ENCODE measurements at regions not wholly inside any gene's neighbourhood (a gene's known extent, or its start where the extent isn't known, plus 50 kb on each side); places are given as distances from the start of the nearest gene placed in this dataset.
"Not testable (repeated sequence)": the region's sequence is repeated elsewhere in the genome, so short reads cannot be mapped to it uniquely, and the experiment has no call there.

DNA sequence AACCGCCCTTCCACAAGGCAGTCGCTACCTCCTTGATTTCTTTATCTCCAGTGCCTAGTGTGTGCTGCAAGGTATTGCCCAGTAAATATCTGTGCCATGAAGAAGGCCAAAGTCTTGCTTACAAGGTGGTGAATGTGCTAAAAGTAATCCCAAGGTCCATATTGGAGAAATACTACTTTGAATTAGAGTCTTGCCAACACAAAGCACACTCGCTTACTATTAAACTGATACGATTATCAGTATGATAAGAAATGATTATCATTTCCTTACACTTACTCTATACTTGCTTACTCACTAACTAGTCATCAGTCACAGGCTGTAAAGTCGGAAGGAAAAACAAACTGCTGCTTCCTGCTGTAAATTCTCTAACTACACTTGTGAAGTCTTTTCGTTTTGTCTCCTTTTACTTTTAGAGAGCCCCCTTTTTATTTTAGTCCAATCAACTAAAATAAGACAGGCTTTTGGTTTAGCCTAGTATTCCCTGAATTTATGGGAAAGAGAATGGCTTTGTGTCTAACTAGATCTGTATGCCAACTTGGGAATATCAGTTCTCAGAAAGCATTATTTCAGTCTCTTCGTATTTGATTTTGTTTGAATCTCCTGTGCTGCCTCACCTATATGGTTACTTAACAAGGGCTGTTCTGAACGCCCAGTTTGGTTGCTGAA is 107.1 kb upstream of the TSC22D2 start:
- DNase-seq (ENCODE audit: low spot score) = no peak

DNA sequence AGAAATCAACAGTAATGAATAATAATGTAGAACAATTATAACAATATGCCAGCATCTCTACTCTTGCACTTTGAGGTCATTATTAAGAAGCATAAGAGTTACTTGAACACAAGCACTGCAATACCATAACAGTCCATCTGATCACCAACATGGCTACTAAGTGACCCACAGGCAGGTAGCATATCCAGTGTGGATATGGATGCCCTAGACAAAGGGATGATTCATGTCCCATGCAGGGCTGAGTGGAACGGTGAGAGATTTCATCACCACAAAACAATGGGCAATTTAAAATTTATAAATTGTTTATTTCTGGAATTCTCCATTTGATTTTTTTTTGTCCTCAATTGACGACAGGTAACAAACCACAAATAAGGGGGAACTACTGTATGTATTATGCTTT is 107.7 kb upstream of the TSC22D2 start:
- no peak for DNase-seq (ENCODE audit: low spot score)

DNA sequence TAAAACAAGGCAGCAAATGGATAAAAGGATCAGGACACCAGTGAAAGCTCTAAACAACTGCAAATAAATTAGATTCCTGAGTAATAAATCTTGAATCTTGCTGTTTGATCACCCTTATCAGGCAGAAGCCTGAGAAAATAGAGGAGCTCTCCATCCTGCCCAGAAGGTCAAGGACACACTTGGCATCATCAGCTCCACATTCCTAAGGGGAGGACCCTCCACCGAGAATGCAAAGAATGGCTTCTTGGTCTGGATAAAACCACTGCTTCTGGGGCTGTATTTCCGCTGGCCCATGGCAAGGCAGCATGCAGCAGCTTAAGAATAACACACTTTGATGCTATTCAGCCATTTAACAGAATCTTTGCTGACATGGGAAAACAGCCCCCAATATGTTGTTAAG is 108.9 kb upstream of the TSC22D2 start:
- no peak for DNase-seq (ENCODE audit: low spot score)

DNA sequence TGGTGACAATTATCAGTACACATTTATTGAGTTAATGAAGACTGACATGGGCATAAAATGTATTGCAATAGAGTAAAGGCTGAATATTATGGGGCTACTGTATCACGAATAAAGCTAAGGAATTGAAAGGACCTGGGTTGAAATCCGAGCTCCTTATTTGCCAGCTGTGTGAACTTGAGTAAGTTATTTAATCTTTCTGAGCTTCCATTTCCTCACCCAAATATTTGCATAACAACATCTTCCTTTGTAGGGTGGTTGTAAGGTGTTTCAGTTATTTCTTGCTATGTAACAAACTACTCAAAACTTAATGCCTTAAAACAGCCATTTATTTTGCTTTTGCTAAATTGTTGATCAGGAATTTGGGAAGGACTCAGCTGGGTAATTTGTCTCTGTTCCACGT is 111.1 kb upstream of the TSC22D2 start:
- no peak for DNase-seq (ENCODE audit: low spot score)

DNA sequence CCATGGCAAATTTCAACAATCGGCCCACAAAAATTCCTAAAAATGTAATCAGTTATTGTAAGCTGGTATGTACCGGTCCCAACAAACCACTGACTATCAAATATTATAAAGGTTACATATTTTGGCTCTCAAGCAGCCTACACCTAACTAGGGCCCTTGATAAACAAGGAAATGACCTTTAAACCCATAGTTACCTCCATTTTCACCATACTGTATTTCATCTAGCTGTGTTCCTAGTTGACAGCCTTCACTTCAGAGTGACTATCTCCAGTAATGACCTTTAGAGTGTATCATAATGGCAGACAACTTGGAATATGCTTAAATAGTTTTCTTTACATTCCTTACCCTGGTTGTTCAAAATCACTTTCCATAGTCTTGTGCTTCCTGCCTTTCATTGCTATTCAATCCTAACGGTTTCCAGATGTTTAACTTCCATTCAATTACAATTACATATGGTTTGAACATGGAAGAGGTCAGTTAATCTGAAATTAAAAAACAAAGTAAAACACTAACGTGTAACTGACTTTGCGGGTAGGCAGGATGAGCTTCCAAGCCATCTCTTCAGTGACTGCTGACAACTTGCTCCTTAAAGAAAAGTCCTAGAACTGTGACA is 111.9 kb upstream of the TSC22D2 start:
- no peak for DNase-seq (ENCODE audit: low spot score)

DNA sequence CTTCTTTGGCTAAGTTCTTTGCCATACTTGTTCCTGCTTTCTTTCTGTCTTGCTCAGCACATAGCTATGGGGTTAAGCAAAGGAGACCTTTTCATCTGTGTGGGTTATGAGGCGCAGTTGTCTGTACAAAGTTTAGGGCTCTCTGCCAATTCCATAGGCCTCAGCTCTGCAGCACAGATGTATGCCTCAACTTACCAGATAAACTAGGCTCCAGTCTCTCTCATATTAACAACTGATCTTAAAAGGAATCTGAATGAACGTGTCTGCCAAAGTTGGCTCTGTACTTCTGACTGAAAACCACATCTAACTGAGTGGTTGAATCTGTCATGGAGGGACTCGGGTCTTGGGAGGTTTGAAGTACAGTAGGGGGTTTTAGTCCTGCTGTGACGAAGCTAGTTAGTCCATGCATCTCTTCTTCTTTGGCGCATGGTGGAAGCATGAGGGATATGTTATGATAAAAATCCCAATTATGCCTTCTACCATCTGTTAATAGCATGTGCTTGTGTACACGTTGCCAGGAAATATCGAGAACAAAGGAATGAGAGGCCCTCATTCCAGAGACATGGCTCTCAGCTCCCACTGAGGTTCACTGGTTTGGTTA is 114.6 kb upstream of the TSC22D2 start:
- DNase-seq (ENCODE audit: low spot score) = no peak

DNA sequence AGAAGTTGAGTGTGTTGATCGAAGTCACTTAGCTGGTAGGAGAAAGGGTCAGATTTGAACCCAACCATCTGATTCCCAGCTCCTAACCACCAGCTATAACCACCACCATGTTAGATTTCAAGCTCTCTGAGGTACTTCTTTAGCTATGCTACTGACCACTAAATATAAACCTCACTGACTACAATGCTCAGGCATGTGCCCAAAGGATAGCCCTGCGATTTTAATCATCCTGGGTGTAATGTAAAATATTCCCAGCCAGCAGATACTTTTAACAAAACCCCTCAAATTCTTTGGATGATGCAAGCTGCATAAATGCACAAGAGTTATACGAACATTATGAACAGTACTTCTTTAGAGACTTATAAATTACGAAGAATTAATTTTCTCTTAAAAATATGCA is 115.2 kb upstream of the TSC22D2 start:
- DNase-seq (ENCODE audit: low spot score) = peak; percentile 16

DNA sequence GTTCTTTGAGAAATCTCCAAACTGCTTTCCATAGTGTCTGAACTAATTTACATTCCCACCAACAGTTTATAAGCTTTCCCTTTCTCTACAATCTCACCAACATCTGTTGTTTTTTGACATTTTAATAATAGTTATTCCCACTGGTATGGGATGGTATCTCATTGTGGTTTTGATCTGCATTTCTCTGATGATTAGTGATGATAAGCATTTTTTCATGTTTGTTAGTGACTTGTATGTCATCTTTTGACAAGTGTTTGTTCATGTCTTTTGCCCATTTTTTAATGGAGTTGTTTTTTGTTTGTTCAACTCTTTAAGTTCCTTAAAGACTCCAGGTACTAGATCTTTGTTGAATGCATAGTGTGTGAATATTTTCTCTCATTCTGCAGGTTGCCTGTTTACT is 116.6 kb upstream of the TSC22D2 start:
- no peak for DNase-seq (ENCODE audit: low spot score)

DNA sequence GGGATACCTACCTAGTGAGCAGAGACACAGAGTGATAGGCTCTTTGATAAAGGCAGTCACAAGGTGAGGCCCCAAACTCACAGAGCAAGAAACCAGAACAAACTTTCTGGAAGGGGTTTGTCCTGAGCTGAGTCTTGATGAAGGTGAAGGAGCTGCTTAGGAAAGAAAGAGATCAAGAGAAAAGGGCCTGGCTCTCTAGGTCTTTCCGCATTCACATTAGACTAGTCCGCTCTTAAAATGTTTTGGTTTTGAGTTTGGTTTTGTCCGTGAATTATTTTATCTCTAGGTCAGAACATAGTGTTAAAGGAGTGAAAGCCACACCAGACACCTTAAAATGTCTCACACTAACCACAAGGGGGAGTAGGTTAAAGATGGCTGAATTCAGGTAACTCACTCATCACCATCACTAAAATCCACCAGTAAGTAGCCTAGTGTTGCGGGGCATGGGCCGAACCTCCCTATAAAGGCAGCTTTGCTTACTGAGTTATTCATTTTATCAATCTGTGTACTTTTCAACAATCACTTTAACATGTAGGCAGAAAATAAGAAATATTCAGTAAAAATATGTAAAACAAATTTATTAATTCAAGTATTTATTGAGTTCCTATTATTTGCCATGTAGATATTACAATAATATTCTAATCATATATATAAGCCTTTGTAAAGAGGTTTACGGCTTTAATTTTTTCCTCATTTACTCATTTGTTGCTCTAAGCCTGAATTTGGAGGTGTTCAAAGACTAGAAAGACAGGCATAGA is 121.5 kb upstream of the TSC22D2 start:
- no peak for DNase-seq (ENCODE audit: low spot score)

DNA sequence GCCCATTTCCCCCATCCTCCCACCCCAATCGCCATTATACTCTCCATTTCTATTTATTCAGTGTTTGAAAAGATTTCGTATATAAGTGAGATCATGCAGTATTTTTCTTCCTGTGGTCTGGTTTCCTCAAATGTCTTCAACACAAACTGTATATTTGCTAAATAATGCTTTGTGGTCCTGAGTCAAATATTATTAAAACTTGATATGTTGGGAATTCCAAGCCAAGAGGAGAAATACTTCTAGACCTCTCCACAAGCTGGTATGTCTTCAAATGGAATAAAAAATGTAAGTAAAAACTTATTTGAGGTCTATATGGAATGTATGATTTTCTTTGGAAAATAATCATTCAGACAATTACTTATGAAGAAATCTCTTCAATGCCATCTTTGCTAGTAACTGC is 122.5 kb upstream of the TSC22D2 start:
- no peak for DNase-seq (ENCODE audit: low spot score)

DNA sequence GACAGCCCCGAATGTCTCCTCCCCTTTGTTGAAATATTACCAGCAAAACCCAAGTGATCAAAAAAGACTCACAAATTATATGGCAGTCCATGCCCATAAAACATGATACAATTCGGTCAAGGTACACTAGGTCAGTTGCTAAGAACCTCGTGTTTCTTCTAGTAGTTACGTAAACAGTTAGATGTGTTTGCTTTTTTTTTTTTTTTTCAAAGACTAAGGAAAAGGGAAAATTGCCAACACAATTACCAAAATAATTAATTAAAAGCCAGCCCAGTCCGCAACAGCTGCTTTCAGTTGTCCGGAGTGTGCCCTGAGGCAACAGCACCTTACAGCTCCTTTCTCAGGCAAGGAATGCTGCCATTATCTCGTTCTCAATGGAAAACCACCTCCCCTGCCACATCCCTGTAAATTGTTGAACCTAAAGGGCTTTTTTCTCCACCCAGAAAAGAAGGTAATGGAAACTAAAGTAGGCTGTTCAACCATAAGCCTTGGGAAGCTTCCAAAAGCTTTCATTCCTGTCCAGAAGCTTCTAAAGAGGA is 129.2 kb upstream of the TSC22D2 start:
- DNase-seq (ENCODE audit: low spot score) = no peak

DNA sequence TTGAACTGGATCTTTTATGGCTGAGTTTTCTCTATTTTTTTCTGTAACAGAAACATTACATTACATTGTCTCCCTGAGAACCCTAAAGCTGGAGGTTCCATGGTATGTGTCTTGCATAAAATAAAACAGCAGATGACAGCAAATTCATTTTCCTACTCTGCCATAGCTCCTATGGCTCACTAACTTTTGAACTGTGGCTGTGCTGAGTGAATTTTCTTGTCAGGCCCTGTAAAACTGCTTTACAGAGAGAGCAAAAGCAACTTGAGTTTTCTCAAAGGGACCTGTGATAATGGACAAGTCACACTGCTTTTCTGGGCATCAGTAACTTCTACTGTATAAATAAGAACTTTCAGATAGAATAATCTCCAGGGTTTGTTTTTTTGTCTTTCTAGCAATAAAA is 129.9 kb upstream of the TSC22D2 start:
- no peak for DNase-seq (ENCODE audit: low spot score)

DNA sequence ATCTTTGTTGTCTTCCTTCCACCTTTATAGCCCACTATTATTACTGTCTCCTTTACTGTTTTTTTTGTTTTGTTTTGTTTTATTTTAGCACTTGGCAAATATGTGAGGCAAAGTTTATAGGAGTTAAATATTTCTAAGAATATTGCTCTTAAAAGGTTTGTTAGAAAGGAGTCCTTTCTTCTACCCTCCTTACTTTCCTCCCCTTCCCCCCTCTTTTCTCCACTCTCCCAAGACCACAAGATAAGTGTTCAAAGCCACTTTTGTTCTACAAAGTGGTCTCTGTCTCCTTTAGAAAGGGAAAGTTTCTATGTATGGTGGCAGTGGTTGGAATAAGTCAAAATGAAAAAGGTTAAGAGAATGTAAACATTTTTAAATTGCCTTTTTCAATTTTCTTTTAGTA is 130.7 kb upstream of the TSC22D2 start:
- no peak for DNase-seq (ENCODE audit: low spot score)

DNA sequence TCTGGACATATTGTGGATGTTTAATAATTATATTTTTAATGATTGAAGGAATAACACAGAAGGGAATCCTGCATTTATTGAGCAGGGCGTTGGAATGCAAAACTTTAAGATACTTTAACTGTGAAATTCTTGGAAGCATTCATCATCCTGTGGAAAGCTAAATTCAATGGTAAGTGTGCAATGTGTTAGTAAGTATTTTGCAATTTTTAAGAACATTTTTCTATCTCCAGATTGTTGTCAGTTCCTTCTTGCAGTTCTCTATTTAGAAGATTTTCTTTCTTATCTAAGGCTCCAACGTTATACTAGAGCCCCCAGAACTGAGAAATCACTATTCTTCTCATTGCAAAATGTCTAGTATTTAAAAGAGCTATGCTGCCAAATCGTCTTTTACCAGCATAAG is 132.2 kb upstream of the TSC22D2 start:
- DNase-seq (ENCODE audit: low spot score) = no peak

DNA sequence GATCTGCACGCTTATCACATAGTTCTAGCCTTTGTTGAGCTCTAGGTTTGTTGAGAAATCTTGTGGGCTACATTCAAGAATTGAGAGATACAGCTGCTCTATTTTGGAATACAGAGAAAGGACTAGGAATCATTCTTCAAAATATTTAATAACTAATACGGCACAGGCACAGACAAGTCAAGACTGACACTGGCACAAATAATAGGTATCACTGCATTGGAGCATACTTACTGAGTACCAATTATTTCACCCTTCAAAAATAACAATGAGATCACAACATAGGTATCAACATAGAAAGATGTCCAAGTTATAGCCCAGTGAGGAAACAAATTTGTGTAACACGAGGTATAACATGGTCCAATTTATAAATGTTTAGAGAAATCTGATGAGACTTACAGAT is 133.7 kb upstream of the TSC22D2 start:
- DNase-seq (ENCODE audit: low spot score) = no peak

DNA sequence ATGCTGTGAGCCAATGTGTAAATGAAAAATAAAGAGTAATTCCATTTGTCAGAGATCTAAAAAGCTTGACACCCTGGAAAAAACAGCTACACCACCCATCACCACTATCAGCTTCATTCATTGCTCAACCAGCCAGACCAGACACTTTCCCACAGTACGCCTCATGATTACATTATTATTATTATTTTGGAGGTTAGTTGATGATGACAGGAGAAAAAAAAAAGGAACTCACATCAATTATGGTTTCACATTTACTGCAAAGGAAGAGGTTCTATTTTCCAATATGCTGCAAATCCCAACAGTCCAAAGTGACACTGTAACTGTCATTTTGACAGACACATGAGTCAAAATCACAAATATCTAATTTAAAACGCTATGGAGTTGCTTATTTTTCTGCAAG is 134.7 kb upstream of the TSC22D2 start:
- DNase-seq (ENCODE audit: low spot score) = no peak

DNA sequence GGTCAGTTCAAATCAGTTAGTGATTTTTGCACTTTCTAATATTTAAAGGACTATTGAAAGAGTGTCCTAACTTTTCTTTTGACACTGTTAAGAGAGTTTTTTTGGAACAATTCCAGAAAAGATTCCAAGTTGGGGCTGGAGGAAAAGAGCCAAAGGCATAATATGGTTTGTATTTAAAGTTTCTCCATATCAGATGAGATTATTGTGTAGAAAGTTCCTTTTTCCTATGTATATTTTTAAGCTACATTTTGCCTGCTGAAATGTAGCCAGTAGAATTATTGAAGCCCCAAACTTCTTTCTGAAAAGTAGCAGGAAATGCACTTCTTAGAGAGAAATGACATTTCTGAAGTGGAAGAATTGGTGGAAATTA is 136.5 kb upstream of the TSC22D2 start:
- no peak for DNase-seq (ENCODE audit: low spot score)

DNA sequence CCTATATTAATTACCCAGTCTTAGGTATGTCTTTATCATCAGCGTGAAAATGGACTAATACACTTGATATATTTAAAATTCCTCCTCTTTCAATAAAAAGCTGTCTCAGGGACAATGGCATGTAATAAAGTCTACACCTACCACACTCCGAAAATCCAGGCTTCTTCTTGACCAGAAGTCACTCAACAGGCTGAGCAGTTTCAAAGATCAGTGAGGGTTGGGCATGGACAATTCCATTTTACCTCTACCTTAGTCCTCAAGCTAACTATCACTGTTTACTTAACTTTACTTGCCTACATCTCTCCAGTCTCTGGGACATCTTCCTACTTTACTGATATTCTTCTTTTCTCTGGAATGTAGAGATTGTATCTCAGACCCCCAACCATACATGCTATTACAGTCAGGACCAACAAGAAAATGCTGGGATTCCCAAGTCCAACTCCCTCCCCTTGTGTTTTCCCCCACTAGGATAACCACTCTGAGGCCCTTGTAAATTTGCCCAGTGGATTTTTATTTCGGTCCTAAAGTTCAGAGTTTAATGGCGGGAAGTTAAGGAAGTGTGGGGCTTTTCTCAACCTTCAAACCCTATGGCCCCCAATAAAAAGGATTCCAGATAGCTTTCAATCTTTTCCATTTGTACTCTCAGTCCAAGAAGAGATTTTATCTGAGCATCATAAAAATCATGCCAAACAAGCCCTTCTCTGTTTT is 137.1 kb upstream of the TSC22D2 start:
- DNase-seq (ENCODE audit: low spot score) = no peak

DNA sequence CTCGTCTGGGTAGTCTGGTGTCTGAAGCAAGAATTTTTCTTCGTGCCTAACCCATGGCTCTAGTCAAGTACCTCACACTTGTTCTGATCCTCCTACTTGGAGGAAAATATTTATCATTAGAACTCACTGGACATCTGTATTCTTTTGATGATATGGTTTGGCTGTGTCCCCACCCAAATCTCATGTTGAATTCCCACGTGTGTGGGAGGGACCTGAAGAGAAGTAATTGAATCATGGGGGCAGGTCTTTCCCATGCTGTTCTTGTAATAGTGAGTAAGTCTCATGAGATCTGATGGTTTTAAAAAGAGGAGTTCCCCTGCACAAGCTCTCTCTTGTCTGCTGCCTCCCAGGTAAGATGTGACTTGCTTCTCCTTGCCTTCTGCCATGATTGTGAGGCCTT is 137.7 kb upstream of the TSC22D2 start:
- DNase-seq (ENCODE audit: low spot score) = not testable (repeated sequence)

DNA sequence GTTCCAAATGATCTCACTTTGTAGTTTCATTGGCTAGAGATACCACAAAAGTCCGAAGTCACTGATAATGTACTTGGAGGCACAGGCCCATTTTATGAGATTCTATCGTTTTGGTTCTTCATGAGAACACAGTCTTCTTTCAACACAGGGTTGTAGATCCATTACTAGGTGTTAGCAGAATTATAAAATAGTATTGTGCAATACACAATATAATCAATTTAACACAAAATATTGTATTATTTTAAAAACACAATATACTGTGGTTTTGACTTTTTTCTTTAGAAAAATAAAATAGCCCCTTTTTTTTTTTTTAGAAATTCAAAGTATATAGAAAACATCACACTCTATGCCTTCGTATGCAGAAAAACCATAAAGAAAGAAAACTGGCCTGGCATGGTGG is 138.6 kb upstream of the TSC22D2 start:
- no peak for DNase-seq (ENCODE audit: low spot score)

DNA sequence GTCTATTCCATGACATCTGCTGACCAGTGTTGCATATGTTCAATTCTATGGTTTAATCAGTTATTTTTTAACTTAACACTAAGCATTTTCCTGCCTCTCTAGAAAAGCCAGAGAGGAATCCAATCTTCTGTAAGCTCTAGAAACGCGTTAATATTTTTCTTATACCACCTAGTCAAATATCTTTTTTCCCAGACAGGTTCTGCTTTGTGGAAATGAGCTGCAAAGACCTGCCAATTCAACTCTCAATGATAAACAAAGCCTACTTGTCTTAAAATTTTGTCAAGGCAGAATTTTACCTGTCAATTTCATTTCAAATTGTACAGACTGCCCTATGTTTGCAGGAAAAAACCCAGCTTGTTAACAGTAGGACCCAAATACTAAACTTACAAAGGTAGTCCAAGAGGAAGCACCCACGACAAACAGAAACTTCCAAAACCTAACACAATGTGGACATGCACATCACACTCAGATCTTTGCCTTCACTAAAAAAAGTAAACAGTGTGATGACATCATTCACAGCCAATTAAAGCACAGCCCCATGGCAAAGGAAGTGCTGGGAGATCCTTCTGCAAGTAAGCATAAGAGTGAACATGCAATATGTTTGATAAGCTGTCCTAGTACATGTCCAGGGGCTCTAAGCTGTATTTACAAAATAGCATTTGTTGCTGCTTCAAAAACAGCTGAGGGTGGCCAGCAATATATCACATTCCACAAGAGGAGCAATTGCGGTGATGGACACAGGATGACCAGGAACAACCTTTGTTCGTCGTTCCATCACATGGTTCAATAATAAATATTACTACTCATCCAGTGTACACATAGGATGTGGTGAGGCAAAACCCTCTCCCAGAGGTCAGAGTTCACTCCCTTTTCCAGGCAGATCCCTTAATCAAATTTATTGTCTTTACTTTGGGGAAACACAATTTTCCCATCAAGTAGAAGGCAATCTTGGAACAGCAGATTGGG is 139.4 kb upstream of the TSC22D2 start:
- DNase-seq (ENCODE audit: low spot score) = no peak
